DMS79 treated with DMSO at 0.1 percent for 48 hours (cell line): ENCODE measurements at regions not wholly inside any gene's neighbourhood (a gene's known extent, or its start where the extent isn't known, plus 50 kb on each side); places are given as distances from the start of the nearest gene placed in this dataset.
"Not testable (repeated sequence)": the region's sequence is repeated elsewhere in the genome, so short reads cannot be mapped to it uniquely, and the experiment has no call there.

Experiments used
- DNase-seq: peaks from one replicate; lab custom pipeline; 2025; lab: John Stamatoyannopoulos, UW

DNA sequence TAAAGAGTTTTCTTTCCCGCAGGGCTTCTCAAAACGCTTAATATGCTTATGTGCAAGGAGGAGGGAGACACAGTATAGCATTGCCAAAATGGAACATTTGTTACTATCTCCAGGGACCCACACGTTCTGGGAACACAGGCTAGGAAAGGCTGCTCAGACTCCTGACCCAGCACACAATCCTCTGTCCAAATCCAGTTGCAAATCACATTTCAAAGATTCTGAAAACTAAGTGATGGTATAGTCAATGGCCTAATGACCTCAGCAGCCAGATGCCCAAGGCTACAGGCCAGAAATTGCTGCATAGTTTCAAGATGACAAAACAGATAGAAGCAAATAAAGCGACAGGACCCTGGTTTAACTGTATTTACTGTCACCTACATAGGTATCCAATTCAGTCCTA is 97.0 kb upstream of the GRIP1 start:
- no peak for DNase-seq

DNA sequence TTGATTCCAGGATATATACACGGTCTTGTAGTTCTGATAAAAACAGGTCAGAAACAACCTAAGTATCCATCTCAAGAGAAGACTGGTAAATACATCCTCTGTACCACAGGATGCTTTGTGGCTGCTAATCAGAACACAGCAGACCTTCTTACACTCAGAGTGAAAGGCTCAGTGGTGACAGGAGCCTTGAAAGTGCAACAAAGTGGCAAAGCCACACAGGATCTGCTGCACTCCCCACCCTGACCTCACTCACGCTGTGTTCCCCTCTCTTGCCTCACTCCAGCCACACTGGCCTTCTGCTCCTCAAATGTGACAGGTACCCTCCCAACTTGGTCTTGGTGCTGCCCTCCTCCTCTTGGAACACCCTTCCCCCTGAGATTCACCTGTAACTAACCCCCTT is 98.1 kb upstream of the GRIP1 start:
- no peak for DNase-seq

DNA sequence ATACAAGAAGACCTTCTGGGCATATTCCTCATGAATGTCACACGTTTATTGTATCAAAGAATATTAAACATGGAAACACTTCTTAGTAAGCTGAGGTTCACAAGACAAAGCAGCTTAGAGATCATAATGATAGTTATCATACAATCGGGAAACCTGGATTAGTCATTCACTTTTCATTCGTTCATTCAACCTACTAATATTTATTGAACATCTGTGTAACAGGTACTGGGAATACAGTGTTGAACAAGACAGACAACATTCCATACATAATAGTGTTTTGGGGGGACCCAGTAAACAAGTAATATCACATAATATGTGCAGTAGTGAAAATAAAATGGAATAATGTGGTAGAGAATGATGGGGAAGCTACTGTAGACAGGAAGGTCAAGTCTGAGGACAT is 100.6 kb upstream of the GRIP1 start:
- no peak for DNase-seq

DNA sequence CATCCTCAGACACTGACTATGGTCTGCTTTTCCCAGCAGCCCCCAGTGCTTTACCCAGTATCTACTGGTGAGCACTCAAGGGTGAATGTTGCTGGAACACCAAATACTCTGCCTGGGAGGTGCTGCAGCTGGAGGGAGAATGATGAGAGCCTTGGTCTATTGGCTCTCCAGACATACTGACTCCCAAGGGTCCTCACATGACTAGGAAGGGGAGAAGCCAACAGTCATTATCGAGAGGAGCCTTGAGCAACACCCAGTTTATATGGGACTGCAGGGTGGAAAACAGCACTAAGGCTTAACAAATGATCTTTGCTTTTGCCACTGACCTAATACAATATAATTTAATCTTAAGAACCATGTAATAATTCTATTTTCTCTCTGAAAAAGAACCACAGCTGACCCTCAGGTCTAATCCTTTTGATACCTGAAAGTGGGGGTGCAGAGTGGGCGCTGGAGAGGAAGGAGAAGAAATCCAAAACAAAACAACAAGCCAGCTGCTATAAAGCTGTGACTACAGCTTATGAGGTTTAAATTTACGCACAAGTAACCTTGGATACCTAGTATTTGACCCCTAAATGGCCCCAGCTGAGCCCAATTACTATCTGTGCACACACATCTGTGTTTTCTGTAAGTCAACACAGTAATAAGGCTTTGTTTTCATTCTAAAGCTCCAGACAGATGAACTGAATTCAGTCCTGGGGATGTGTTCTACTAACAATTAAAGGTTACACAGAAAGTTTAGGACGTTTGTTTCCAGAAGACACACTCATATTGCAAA is 107.8 kb upstream of the GRIP1 start:
- DNase-seq = no peak

DNA sequence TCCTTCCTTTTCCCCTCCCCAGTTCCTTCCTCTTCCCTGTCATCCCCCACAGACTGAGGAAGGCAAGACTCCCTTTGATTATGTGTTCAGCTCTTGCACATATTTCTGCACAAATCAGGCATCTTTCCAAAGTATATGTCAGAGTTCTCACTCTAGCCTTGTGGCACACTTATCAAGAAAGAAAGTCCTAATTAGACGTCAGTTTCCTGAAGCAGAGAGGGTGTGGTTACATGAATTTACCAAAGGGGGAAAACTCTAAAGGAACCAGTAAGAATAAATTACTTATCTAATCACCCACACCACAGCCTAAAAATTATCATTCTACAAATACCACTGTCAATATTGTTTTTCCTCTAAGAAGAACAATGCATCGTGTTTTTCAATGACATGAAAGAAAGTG is 120.7 kb upstream of the GRIP1 start:
- DNase-seq = no peak

DNA sequence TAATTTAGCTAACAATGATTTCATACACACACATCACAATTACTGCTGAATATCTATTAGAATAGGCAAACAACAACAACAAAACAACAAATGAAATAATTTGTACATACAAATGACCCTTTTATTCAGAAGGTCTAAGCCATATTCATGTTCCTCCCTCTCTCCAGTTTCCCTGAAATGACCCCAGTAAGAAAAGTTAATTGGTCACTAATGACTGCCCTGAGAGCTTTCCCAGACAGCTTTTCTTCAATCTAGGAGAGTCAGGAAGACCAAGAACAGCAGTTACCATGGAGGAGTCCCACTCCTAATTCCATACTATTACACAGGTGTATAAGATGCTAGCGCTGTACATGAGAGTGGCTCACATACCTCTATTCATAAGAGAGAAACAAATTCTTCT is 121.2 kb upstream of the GRIP1 start:
- no peak for DNase-seq

DNA sequence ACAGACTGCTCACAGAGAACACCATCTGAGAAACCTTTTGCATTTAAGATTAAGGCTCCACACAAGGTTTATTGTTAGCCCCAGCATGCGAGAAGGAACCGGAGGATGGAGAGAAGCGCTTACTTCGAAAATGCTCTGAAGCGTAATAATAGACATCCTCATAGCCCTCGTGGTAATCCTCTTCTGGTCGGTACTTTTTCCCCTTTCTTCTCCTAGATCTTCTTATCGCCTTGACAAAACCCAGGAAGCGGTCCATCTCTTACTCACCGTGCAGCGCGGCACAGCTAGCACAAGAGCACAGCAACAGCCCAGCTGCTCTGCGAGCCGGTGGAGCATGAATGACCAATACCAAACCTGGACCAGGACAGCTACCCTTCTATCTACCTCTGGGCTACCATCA is 125.1 kb upstream of the GRIP1 start:
- peak; percentile 37 for DNase-seq

DNA sequence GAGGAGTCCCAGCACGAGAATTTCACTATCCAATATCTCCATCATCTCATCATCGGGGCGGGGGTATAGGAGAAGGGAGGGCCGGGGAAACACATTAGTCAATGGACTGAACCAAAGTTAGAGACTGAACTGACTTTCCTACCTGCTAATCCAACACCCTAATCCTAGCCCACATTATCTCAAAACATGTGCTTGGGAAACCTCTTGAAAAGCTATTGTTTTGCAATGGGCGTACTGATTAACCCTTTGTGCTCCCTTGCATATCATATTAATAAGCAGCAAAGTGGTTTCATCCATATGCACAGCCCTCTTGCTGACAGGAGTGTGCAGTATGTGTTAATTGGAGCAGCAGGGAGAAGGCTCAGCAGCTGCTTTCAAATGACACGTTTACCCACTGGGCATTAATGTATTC is 125.7 kb upstream of the GRIP1 start:
- DNase-seq = peak; percentile 15

DNA sequence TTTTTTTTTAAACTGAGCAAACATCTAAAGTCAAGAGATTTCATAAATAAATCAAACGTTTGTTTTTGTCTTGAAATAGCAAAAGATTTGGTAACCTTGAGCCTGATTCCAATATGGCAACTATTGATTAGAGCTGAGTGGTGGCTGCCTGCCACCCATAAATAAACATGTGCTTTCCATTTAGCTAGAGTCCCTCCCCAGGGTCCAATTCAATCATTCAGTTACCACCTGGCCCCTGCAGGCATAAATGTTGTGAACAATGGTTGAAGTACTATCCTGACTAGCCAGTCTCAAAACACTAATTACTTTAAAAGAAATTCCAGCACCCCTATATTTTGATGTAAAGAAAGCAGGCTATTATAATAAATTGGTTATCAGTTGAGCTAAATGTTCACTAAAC is 129.7 kb upstream of the GRIP1 start:
- DNase-seq = peak; percentile 1

DNA sequence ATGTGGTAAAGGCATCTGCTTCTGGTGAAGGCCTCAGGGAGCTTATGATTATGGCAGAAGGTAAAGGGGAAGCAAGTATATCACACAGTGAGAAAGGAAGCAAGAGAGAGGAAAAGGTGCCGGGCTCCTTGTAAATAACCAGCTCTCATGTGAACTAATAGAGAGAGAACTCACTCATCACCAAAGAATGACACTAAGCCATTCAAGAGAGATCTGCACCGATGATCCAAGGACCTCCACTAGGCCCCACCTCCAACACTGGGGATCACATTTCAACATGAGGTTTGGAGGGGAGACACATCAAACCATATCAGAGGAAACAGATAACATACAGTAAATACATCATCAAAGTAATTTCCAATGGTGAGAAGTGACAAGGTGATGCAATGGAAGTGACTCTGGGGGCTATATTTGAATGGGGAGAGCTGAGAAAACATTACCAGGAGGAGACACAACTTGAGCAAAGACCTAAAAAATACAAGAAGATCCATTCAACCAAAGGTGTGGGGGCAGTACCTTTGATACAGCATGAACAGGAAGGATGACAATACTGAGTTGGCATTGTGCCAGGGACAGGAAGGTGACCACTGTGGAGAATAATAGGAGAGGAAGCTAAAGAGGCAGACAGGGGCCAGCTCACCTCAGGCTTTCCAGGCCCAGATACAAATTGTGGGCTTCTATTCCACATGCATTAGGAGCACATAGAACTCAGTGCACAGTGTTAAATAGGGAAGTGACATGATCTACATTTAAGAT is 134.4 kb upstream of the GRIP1 start:
- DNase-seq = no peak

DNA sequence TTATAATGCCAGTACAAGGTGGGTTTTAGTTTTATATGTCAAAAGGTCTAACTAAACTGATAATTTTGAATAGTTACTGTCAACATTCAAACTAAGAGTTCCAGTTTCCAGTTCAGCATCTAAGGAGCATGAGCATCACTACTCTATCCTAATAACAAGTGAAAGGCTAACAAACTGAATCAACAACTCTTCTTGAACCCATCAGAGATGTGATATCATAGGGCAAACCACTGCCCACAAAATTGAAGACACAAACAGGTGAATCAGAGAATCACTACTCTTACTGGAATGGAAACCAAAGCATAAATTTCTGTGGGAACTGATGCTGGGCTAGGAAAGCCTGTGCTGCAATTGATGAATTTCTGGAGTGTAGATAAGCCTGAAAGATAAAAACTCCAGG is 140.7 kb upstream of the GRIP1 start:
- no peak for DNase-seq

DNA sequence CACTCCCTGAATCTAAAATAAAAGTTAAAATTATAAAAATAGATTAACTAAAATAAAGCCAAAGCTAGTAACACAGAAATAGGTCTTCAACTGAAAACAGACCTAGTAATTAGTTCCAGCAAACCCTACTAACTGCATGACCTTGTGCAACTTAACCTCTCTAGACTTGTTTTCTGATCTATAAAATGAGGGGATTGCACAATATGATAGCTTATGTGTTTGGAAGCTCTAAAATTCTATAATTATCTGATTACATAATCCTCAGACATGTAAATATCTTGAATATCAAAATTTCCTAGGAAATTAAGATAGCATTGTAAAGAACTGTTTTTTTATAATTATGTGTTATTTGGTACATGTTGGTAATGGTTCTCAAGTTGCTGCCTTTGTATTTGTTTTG is 144.1 kb upstream of the GRIP1 start:
- no peak for DNase-seq

DNA sequence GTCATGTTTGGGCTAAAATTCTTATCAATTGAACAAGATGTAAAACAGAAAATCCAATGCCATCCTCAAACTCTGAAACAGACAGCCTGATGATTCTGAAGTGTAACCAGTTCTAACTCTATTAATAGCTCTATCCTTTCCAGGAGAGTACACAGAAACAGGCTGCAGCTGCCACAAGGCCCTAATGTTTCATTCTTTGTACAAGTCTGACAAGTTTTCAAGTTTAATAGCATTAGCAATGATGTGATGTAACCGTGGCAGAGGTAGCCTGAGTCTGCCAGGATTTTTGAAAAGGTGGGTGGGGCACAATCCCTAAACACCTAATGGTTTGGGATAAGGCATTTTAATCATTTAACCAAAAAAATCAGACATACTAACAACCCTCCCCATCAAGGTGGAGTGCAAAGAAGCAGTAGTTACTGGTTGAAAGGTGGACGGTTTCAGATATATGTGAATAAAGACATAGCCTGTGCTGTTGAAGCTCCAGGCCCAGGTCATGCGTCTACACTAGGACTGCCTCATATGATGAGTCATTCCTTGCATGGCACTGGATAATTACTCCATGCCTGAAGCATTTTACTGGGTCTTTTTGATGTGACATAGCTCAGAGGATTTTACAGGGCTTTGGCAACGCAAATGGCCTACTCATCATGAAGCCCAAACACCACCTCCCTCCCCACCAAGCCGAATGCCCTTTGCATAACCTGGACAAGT is 145.1 kb upstream of the GRIP1 start:
- peak; percentile 1 for DNase-seq

DNA sequence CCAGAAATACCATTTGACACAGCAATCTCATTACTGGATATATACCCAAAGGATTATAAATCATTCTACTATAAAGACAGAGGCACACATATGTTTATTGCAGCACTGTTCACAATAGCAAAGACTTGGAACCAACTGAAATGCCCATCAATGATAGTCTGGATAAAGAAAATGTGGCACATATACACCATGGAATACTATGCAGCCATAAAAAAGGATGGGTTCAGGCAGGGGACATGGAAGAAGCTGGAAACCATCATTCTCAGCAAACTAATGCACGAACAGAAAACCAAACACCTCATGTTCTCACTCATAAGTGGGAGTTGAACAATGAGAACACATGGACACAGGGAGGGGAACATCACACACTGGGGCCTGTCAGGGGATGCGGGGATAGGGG is 147.0 kb upstream of the GRIP1 start:
- DNase-seq = not testable (repeated sequence)

DNA sequence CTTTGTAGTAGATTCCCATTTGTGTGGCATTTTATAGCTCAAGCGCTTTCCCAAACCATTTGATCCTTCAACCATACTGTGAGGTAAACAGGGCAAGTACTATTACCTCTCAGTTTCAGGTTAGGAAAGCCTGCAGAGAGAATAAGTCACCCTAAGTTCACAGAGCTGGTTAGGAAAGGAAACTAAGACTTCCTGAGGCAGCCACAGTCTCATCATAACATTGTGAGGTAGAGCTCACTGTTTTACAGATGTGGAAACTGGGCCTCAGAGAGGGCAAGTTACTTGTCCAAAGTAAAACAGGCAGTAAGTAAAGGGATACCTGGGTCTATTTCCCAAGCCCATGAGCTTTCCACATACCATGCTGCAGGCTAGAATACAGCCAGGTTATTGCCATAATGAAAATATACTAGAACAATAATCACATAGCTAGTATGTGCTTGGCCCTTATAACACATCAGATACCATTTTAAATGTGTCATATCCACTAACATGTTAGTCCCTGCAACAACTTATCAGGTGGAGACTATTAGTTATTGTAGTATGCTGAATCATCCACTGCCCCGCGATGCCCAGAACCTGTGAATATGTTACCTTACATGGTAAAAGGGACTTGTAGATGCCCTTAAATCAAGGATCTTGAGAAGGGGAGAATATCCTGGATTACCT is 150.9 kb upstream of the GRIP1 start:
- DNase-seq = no peak

DNA sequence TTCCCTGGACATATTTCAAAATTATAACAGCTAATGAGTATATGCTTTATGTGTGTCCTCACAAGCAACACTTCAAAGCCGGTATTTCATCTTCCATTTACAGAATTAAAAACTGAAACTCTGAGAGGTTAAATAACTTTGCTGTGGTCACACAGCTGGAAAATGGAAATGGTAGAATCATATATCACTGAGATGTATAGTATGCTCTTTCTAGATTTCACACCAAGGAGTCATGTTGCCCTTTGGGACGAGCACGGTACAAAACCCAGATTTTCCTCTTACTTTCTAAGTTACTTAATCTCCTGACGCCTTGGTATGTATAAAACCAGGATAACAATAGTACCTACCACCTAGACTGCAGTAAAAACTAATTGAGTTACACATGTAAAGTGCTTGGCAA is 152.6 kb upstream of the GRIP1 start:
- no peak for DNase-seq

DNA sequence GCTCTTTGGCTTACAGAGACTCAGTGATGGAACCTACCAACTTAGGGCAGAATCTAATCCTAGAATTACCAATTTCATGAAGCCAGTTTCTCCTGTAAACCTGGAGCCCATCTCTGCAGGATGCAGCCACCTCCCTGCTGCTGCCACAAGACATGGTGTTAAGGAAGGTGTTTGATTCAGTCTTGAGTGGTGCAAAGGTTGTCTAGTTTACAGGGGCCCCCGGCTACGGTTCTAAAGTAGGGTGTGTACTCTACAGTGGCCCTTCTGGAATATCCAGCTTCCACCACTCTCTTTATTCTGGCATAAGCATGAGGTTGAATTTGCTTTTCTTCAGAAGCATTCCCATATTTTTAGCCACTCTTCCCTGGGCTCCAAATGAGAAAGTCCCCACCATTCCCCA is 154.1 kb upstream of the GRIP1 start:
- no peak for DNase-seq

DNA sequence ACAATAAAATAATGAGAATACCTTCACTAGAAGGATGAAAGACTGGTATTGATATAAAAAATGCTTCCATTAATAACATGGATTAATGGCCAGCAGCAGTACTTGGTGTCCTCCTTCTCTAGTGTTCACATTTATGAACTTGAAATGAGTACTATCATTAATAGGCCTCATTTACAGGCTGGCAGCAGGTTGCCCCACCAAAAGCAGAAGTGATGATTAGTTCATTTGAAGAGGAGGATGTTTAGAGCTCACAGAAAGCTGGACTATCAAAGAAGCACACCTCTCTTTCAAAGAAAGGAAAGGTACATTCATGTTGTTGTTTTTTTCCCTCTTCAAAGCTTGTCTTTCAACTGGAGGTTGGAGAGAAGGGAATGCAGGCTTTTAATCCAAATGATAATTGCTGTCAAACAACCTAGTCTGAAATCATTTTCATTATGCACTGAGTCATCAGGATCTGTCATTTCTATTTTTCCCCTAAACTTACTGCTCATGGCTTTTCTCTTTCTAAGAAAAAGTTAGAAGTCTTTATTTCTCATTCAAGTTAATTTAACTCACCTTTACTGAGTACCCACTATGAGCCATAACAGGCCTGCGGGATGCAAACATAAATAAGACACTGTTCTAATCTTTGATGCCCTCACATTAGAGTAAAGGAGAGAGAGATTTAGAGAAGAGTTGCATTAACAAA is 157.9 kb upstream of the GRIP1 start:
- no peak for DNase-seq

DNA sequence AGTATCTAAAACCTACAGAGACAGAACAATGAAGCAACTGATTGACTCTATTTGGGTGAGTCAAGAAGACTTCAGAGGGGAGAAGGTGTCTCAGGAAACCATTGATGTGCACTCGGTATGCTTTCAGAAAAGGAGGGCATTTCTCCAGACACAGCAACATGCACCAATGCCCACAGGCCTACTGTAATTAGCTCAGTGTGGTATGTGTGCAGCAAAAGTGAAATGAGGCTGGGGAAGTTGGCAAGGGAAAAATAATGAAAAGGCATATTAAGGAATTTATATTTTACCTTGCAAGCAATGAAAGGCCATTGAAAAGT is 158.4 kb upstream of the GRIP1 start:
- DNase-seq = no peak

DNA sequence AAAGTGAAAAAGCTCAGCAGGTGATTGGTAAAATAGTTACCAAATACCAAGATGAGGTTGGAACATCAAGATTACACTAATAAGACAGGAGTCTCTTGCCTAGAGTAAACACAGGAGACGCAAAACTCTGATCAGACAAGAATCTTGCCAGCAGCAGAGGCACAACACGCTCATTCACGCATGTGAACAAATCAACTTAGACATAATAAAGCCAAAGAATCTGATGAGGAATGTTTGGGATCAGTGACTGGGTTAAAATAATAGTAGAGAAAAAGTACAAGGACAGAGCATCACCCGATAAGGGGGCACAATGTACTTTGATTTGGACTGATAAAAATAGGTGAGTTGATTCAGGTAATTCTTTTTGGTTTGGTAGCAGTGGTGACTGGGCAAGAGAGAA is 159.5 kb upstream of the GRIP1 start:
- DNase-seq = no peak

DNA sequence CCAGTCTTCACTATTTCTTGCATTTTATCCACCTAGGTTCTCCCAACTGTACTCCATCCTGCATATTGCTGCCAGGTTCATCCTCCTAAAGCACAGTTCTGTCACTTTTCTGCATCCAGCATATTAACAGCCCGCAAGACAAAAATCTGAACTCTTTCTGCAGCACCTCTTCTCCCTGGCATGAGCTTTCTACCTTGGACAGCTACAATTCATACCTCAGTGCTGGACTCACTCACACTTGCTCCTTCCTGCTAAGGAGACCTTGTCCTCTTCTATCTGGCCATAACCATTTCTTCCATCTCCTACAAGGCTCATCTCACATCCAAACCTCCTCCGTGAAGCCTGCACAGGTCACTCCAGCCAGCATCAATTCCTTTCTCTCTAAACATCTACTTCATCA is 170.1 kb upstream of the GRIP1 start:
- no peak for DNase-seq

DNA sequence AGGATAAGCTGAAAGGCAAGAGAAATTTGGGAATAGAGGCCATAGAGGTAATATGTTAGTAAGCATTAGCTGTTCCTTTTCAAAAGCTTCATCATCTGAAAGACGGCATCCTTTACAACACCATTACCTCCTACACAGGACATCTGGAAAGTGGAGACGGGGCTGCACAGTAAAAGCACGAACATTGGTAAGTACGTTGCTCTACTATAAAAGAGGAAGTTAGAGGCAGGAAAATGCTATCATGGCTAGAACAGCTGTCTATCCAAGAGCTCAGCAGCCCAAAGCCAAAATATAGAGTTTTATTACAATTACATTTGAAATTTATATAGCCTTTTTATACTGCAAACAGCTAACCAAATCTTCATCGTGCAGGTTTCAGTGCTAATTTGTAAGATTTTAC is 172.3 kb upstream of the GRIP1 start:
- DNase-seq = no peak
